ENCODE measurements at regions not wholly inside any gene's neighbourhood (a gene's known extent, or its start where the extent isn't known, plus 50 kb on each side); places are given as distances from the start of the nearest gene placed in this dataset.
A peak's percentile ranks its signal among the peaks of the same experiment; 100 is the strongest.

- DNase-seq (ENCODE audit: low spot score) = peak; percentile 46
Observed at GRCh38 chr4:176011529-176011928, 54.1 kb upstream of the WDR17 start.

GRCh38 chr4:176013476-176014247 lies 52.0 kb upstream of the WDR17 start:
- no peak for DNase-seq (ENCODE audit: low spot score)

GRCh38 chr4:176014583-176015108 lies 51.0 kb upstream of the WDR17 start:
- DNase-seq (ENCODE audit: low spot score) = no peak
